ENCODE measurements at regions not wholly inside any gene's neighbourhood (a gene's known extent, or its start where the extent isn't known, plus 50 kb on each side); places are given as distances from the start of the nearest gene placed in this dataset.
"Not testable (repeated sequence)": the region's sequence is repeated elsewhere in the genome, so short reads cannot be mapped to it uniquely, and the experiment has no call there.

DNA sequence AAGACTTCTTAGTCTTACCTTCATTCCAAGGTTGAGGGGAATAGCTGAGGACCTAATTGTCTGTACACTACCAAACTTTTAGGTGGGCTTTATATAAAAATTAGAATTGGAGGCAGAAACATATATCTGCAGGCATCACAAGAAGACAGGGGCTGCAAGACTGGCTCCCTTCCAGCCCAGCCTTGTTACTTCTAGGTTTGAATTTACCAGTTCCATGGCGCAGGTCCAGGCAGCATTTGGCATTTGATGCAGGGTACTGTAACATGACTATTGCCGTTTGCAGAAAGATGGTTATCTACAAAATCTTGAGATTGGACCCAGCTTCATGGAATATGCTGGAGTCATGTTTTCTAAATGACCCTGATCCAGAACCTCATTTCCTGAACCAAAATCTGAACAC is 105.4 kb upstream of the RHOBTB1 start:
- H3K4me3 ChIP-seq = no peak overlapping the region

GRCh38 chr10:61047788-61048560 is 104.0 kb upstream of the RHOBTB1 start:
- Histone ChIP-seq H3K4me1 (no peaks in the 10 kb centered on the region), H3K36me3 (no peaks in the 10 kb centered on the region), H3K27me3 (no peaks in the 10 kb centered on the region), H3K4me3 (no peak overlapping the region), H3K27ac (no peak overlapping the region), H3K9me3 (no peaks in the 10 kb centered on the region)
- ATAC-seq (ENCODE audit: low FRiP score in 2 of 2) = no peak
- TF ChIP-seq POLR2A (IDR thresholded peaks at IDR 0.05) (no peak), POLR2AphosphoS5 (IDR thresholded peaks at IDR 0.05) (no peak), CTCF (IDR thresholded peaks at IDR 0.05) (no peak), EP300 (IDR thresholded peaks at IDR 0.05) (no peak)
- 84 to 87% methylated on average over 8 of the region's 8 CpGs for WGBS, 2 donors
- DNase-seq = no peak

More for the DNA sequence above, 105.4 kb upstream of the RHOBTB1 start:
- Histone ChIP-seq H3K27me3 (no peaks in the 10 kb centered on the region), H3K4me1 (no peaks in the 10 kb centered on the region), H3K27ac (no peak overlapping the region), H3K36me3 (no peaks in the 10 kb centered on the region), H3K9me3 (no peaks in the 10 kb centered on the region)
- ATAC-seq (ENCODE audit: low FRiP score in 2 of 2) (no peak), DNase-seq (no peak)
- WGBS, 2 donors = 51 to 57% methylated on average over 2 of the region's 2 CpGs
- TF ChIP-seq CTCF (IDR thresholded peaks at IDR 0.05) = no peak
- no peak for TF ChIP-seq EP300 (IDR thresholded peaks at IDR 0.05)
- TF ChIP-seq POLR2A (IDR thresholded peaks at IDR 0.05) = no peak
- no peak for TF ChIP-seq POLR2AphosphoS5 (IDR thresholded peaks at IDR 0.05)

GRCh38 chr10:61047081-61047480 is 103.1 kb upstream of the RHOBTB1 start:
- no peaks in the 10 kb centered on the region for H3K27me3 ChIP-seq
- no peaks in the 10 kb centered on the region for H3K4me1 ChIP-seq
- ATAC-seq (ENCODE audit: low FRiP score in 2 of 2) (no peak), DNase-seq (no peak)
- H3K36me3 ChIP-seq = no peaks in the 10 kb centered on the region
- no peak overlapping the region for H3K27ac ChIP-seq
- H3K4me3 ChIP-seq = no peak overlapping the region
- no peaks in the 10 kb centered on the region for H3K9me3 ChIP-seq
- TF ChIP-seq EP300 (IDR thresholded peaks at IDR 0.05) (no peak), POLR2A (IDR thresholded peaks at IDR 0.05) (no peak), CTCF (IDR thresholded peaks at IDR 0.05) (no peak), POLR2AphosphoS5 (IDR thresholded peaks at IDR 0.05) (no peak)
- WGBS, 2 donors = 58 to 74% methylated on average over 5 of the region's 5 CpGs

DNA sequence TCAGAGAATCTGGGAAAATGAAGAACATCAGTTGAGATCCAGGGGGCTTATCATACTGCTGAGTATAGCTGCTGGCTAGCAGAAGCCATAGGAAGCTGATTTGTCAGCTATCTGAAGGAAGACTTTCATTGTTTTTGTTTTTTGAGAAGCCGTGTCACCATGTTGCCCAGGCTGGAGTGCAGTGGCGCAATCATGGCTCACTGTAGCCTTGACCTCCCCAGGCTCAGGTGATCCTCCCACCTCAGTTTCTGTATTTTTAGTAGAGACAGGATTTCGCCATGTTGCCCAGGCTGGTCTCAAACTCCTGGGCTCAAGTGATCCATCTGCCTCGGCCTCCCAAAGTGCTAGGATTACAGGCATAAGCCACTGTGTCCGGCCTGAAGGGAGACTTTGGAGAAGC is 101.5 kb upstream of the RHOBTB1 start:
- not testable (repeated sequence) for H3K4me1 ChIP-seq; H3K36me3 ChIP-seq; H3K27me3 ChIP-seq; ATAC-seq (ENCODE audit: low FRiP score in 2 of 2); DNase-seq; H3K4me3 ChIP-seq; H3K9me3 ChIP-seq; H3K27ac ChIP-seq
- 92 to 100% methylated on average over 3 to 5 of the region's 5 CpGs for WGBS, 2 donors

GRCh38 chr10:61042533-61042932 is 98.5 kb upstream of the RHOBTB1 start:
- Histone ChIP-seq H3K27ac (no peak overlapping the region), H3K36me3 (no peaks in the 10 kb centered on the region), H3K4me3 (no peak overlapping the region), H3K27me3 (no peaks in the 10 kb centered on the region), H3K4me1 (no peaks in the 10 kb centered on the region), H3K9me3 (no peaks in the 10 kb centered on the region)
- ATAC-seq (ENCODE audit: low FRiP score in 2 of 2) = no peak
- DNase-seq = no peak
- TF ChIP-seq POLR2A (IDR thresholded peaks at IDR 0.05) = no peak
- no peak for TF ChIP-seq EP300 (IDR thresholded peaks at IDR 0.05)
- no peak for TF ChIP-seq CTCF (IDR thresholded peaks at IDR 0.05)
- no peak for TF ChIP-seq POLR2AphosphoS5 (IDR thresholded peaks at IDR 0.05)
